CD4-positive, CD25-positive, alpha-beta regulatory T cell (primary cell): ENCODE measurements at regions not wholly inside any gene's neighbourhood (a gene's known extent, or its start where the extent isn't known, plus 50 kb on each side); places are given as distances from the start of the nearest gene placed in this dataset.

ENCODE experiments used
- ATAC-seq, 2 donors: fragments of 150-1000 bp; cut with Tn5 transposase; one replicate each; pipeline ENCODE4 v1.10.0; 2021; ENCODE audit warnings: low read depth in 2 of 2, moderate number of reproducible peaks in 2 of 2, moderate library complexity in 1 of 2
- DNase-seq, 3 donors: peaks; one replicate each; pipeline versions ENCODE4 v3.0.0 to v3.0.0-alpha.2; 2012 to 2022; ENCODE audit warnings: mixed read lengths in 1 of 3
- H3K27ac ChIP-seq: one replicate; pipeline ENCODE4 v1.7.0; 2013; ENCODE audit warnings: mild to moderate bottlenecking, low read length; ENCODE audit not compliant: insufficient read depth, poor library complexity, severe bottlenecking
- H3K27me3 ChIP-seq: one replicate; pipeline ENCODE4 v1.7.0; 2013; ENCODE audit warnings: low read length; ENCODE audit not compliant: control insufficient read depth, insufficient read depth
- H3K36me3 ChIP-seq: one replicate; pipeline ENCODE4 v1.7.0; 2013; ENCODE audit warnings: mild to moderate bottlenecking, low read length, moderate library complexity; ENCODE audit not compliant: control insufficient read depth, insufficient read depth
- H3K4me1 ChIP-seq: 2 replicates; pipeline ENCODE4 v1.7.0; 2013; ENCODE audit warnings: mild to moderate bottlenecking, low read length; ENCODE audit not compliant: insufficient read depth, control insufficient read depth, poor library complexity, severe bottlenecking
- H3K4me3 ChIP-seq: one replicate; pipeline ENCODE4 v1.7.0; 2013; ENCODE audit warnings: low read depth, mild to moderate bottlenecking, low read length, moderate library complexity
- H3K9me3 ChIP-seq, 2 experiments: 1 replicate in 1 of 2; 2 replicates in 1 of 2; pipeline ENCODE4 v1.7.0; 2013; ENCODE audit warnings: low read length in 2 of 2, mild to moderate bottlenecking in 1 of 2, moderate library complexity in 1 of 2; ENCODE audit not compliant: control insufficient read depth in 2 of 2
- H3K27ac Mint-ChIP-seq, 3 donors: one replicate each; pipeline ENCODE4 v1.8.0; 2020 to 2022; ENCODE audit warnings: mild to moderate bottlenecking in 3 of 3, mixed read lengths in 3 of 3, moderate library complexity in 2 of 3
- H3K27me3 Mint-ChIP-seq: one replicate; pipeline ENCODE4 v1.8.0; 2022; ENCODE audit warnings: mild to moderate bottlenecking, mixed read lengths
- H3K36me3 Mint-ChIP-seq: one replicate; pipeline ENCODE4 v1.8.0; 2020; ENCODE audit warnings: mixed read lengths
- H3K4me1 Mint-ChIP-seq, 4 donors: one replicate each; pipeline ENCODE4 v1.8.0; 2020 to 2022; ENCODE audit warnings: mixed read lengths in 4 of 4, mild to moderate bottlenecking in 1 of 4
- H3K4me3 Mint-ChIP-seq, 4 donors: one replicate each; pipeline ENCODE4 v1.8.0; 2020 to 2022; ENCODE audit warnings: mild to moderate bottlenecking in 4 of 4, mixed read lengths in 4 of 4, moderate library complexity in 3 of 4
- H3K9me3 Mint-ChIP-seq, 7 donors: one replicate each; pipeline ENCODE4 v1.8.0; 2020 to 2022; ENCODE audit warnings: mixed read lengths in 7 of 7, mild to moderate bottlenecking in 3 of 7, moderate library complexity in 2 of 7

DNA sequence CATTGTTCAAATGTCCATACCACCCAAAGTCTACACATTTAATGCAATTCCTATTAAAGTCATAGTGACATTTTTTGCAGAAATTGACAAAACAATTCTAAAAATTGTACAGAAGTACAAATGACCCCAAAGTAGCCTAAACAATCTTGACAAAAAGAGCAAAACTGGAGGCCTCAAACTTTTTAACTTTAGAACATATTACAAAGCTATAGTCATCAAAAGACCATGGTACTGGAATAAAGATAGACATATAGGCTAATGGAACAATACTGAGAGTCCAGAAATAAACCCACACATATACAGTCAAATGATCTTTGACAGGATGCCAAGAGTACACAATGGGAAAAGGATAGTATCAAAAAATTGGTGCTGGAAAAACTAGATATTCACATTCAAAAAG lies 213.2 kb upstream of the SAMSN1 start:
- no peak overlapping the region for H3K4me3 Mint-ChIP-seq
- H3K36me3 Mint-ChIP-seq: no peaks in the 10 kb centered on the region
- no peaks in the 10 kb centered on the region for H3K4me1 Mint-ChIP-seq
- H3K9me3 ChIP-seq: no peaks in the 10 kb centered on the region
- H3K27ac Mint-ChIP-seq: no peak overlapping the region
- H3K36me3 ChIP-seq: no peaks in the 10 kb centered on the region
- H3K27me3 ChIP-seq: no peaks in the 10 kb centered on the region
- no peak for ATAC-seq
- no peak for DNase-seq
- peaks cover 6% of the 10 kb centered on the region for H3K27me3 Mint-ChIP-seq
- H3K4me3 ChIP-seq: no peak overlapping the region
- H3K27ac ChIP-seq: no peak overlapping the region
- peaks cover 17% of the 10 kb centered on the region for H3K4me1 ChIP-seq
- H3K9me3 Mint-ChIP-seq: peaks cover 0 to 3% (median 0%) of the 10 kb centered on the region in 7 donors

DNA sequence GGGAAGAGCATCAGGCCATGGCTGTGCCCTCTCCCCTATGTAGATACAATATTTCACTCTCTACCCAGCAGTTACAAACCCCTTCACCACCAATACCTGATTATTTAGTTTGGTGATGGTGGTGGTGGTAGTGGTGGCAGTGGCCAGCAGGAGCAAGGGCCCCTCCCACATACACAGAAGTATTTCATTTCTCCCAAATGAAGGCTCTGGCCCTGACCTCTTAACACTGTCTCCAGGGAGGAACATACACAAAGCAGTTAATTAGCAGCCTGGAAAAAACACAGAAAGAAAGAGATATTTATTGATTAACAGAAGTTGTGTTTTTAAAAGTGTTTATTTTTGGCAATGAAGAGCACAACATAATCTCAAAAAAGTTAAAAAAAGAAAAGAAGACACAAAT lies 212.7 kb upstream of the SAMSN1 start:
- H3K27me3 ChIP-seq: no peaks in the 10 kb centered on the region
- Mint-ChIP-seq H3K27ac (no peak overlapping the region), H3K27me3 (peaks cover 6% of the 10 kb centered on the region), H3K9me3 (peaks cover 0 to 3% (median 0%) of the 10 kb centered on the region in 7 donors), H3K4me3 (no peak overlapping the region), H3K4me1 (no peaks in the 10 kb centered on the region), H3K36me3 (no peaks in the 10 kb centered on the region)
- no peaks in the 10 kb centered on the region for H3K36me3 ChIP-seq
- H3K4me3 ChIP-seq: no peak overlapping the region
- no peak overlapping the region for H3K27ac ChIP-seq
- DNase-seq: no peak
- peaks cover 17% of the 10 kb centered on the region for H3K4me1 ChIP-seq
- ATAC-seq: no peak
- no peaks in the 10 kb centered on the region for H3K9me3 ChIP-seq

DNA sequence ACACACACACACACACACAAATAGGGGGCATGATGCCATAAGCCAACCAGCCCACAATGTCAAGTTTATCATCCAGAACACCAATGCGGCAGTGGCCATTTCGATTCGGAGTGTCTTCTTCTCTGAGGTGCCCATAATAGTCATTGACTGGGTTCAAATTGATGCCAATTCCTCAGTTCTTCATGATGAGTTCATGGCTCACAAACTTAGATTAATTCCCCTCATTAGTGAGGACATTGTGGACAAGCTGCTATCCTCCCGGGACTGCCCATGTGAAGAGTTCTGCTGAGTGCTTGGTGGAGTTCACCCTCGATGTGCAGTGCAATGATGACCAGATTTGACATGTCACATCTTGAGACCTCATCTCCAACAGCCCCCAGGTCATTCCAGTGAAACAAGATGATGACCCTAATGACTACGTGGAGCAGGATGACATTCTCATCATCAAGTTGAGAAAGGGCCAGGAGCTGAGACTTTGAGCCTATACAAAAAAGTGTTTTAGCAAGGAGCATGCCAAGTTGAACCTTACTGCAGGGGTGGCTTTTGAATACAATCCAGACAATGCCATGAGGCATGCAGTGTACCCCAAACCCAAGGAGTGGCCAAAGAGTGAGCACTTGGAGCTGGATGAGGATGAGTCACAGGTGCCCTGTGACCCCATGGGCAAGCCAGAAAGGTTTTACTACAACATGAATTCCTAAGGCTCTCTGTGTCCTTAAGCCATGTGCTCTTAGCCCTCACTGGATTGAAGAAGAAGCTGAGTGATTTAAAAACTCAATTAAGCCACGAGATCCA lies 211.6 kb upstream of the SAMSN1 start:
- Mint-ChIP-seq H3K36me3 (no peaks in the 10 kb centered on the region), H3K27me3 (peaks cover 6% of the 10 kb centered on the region), H3K9me3 (peaks cover 0 to 3% (median 0%) of the 10 kb centered on the region in 7 donors), H3K4me3 (no peak overlapping the region), H3K4me1 (no peaks in the 10 kb centered on the region), H3K27ac (no peak overlapping the region)
- H3K4me3 ChIP-seq: no peak overlapping the region
- peaks cover 6% of the 10 kb centered on the region for H3K4me1 ChIP-seq
- ATAC-seq (no peak), DNase-seq (no peak)
- no peak overlapping the region for H3K27ac ChIP-seq
- H3K36me3 ChIP-seq: no peaks in the 10 kb centered on the region
- no peaks in the 10 kb centered on the region for H3K27me3 ChIP-seq
- no peaks in the 10 kb centered on the region for H3K9me3 ChIP-seq

DNA sequence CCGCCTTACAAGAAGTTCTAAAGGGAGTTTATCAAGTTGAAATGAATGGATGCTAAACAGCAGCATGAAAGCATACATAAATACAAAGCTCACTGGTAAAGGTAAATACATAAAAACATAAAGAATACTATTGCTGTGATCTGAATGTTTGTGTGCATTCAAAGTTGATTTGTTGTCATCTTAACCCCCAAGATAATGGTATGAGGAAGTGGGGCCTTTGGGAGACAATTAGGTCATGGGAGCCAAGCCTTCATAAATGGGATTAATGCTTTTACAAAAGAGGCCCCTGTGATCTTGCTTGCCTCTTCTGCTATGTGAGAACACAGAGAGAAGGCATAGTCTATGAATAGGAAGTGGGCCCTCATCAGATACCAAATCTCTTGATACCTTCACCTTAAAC lies 209.0 kb upstream of the SAMSN1 start:
- H3K27ac Mint-ChIP-seq: no peak overlapping the region
- no peaks in the 10 kb centered on the region for H3K36me3 Mint-ChIP-seq

DNA sequence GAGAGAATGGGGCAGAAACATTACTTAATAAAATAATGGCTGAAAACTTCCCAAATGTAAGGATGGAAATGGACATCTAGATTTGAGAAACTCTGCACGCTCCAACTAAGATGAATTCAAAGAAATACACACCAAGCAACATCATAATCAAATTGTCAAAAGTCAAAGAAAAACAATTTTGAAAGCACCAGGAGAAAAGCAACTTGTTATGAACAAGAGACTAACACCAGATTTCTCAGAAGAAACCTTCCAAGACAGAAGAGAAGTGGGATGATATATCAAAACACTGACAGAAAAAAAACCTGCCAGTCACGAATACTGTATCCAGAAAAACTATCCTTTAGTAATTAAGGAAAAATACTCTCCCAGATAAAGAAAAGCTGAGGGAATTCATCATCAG lies 208.6 kb upstream of the SAMSN1 start:
- H3K27me3 ChIP-seq: peaks cover 4% of the 10 kb centered on the region
- ATAC-seq (no peak), DNase-seq (no peak)
- no peaks in the 10 kb centered on the region for H3K36me3 ChIP-seq
- no peak overlapping the region for H3K27ac ChIP-seq
- Mint-ChIP-seq H3K27me3 (peaks cover 9% of the 10 kb centered on the region), H3K4me3 (no peak overlapping the region), H3K27ac (no peak overlapping the region), H3K4me1 (no peaks in the 10 kb centered on the region), H3K36me3 (no peaks in the 10 kb centered on the region), H3K9me3 (peaks cover 0 to 3% (median 0%) of the 10 kb centered on the region in 7 donors)
- H3K4me3 ChIP-seq: no peak overlapping the region
- H3K9me3 ChIP-seq: no peaks in the 10 kb centered on the region
- H3K4me1 ChIP-seq: no peaks in the 10 kb centered on the region

More for the DNA sequence above, 209.0 kb upstream of the SAMSN1 start:
- Histone ChIP-seq H3K4me1 (no peaks in the 10 kb centered on the region), H3K36me3 (no peaks in the 10 kb centered on the region), H3K4me3 (no peak overlapping the region), H3K9me3 (no peaks in the 10 kb centered on the region), H3K27ac (no peak overlapping the region), H3K27me3 (peaks cover 1% of the 10 kb centered on the region)
- ATAC-seq (no peak), DNase-seq (no peak)
- Mint-ChIP-seq H3K9me3 (peaks cover 0 to 3% (median 0%) of the 10 kb centered on the region in 7 donors), H3K4me1 (no peaks in the 10 kb centered on the region), H3K4me3 (no peak overlapping the region), H3K27me3 (peaks cover 6% of the 10 kb centered on the region)

DNA sequence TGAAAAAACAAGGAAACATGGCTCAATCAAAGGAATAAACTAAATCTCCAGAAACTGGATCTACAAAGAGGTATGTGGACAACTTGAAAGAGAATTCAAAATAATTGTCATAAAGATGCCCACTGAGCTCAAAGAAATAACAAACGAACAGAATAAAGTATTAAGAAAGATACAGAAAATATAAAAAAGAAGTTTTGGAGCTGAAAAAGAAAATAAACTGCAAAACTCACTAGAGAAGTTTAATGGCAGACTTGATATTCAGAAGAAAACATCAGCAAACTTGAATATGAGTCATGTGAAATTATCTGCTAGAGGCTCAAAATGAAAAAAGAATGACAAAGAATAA lies 208.1 kb upstream of the SAMSN1 start:
- Mint-ChIP-seq H3K4me3 (no peak overlapping the region), H3K9me3 (peaks cover 0 to 3% (median 0%) of the 10 kb centered on the region in 7 donors), H3K27ac (no peak overlapping the region), H3K4me1 (no peaks in the 10 kb centered on the region), H3K27me3 (peaks cover 13% of the 10 kb centered on the region), H3K36me3 (no peaks in the 10 kb centered on the region)
- H3K27ac ChIP-seq: no peak overlapping the region
- DNase-seq (no peak), ATAC-seq (no peak)
- peaks cover 5% of the 10 kb centered on the region for H3K27me3 ChIP-seq
- H3K4me3 ChIP-seq: no peak overlapping the region
- no peaks in the 10 kb centered on the region for H3K4me1 ChIP-seq
- no peaks in the 10 kb centered on the region for H3K36me3 ChIP-seq
- no peaks in the 10 kb centered on the region for H3K9me3 ChIP-seq

DNA sequence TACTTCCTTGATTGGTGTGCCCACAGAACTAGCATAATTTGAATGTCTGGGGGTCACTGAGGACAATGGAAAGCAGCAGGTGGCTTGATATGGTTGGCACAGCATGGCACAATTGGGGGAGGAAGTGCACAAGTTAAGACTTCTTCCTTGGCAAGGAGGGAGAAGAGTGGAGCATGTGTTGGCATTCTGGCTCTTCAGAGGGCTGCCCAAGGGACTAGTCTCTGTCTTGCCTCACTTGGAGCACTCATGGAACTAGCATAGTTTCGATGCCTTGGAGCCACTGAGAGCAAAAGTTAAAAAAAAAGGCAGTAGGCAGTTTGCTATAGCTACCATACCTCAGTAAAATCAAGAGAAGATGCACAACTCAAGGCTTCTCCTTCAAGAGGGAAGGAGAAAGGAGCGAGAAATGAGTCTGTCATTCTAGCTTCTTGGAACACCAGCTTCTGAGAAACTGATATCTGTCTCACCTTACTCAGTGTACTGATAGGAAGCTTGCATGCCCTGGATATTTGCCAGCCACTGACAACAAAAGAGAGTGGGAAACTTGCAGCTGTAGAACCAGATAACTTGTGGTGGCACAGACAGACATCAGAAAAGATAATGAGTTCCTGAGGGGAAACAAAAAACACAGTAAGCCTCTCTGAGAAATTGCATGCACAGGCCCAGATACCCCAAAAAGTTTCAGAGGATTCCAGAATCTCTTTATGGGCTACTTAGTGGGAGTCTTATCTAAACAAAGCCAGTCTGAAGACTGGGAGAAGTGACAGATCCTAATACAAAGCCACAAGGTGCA lies 207.5 kb upstream of the SAMSN1 start:
- H3K36me3 ChIP-seq: no peaks in the 10 kb centered on the region
- Mint-ChIP-seq H3K27me3 (peaks cover 14% of the 10 kb centered on the region), H3K9me3 (peaks cover 0 to 3% (median 0%) of the 10 kb centered on the region in 7 donors), H3K27ac (no peak overlapping the region), H3K4me3 (no peak overlapping the region), H3K4me1 (no peaks in the 10 kb centered on the region), H3K36me3 (no peaks in the 10 kb centered on the region)
- peaks cover 10% of the 10 kb centered on the region for H3K27me3 ChIP-seq
- no peak overlapping the region for H3K4me3 ChIP-seq
- H3K9me3 ChIP-seq: no peaks in the 10 kb centered on the region
- ATAC-seq (no peak), DNase-seq (peak in 1 of 3 donors; percentile 60)
- no peaks in the 10 kb centered on the region for H3K4me1 ChIP-seq
- no peak overlapping the region for H3K27ac ChIP-seq
